ENCODE measurements at regions not wholly inside any gene's neighbourhood (a gene's known extent, or its start where the extent isn't known, plus 50 kb on each side); places are given as distances from the start of the nearest gene placed in this dataset.

GRCh38 chr6:66533921-66534404 lies 826.9 kb upstream of the EYS start:
- no peak overlapping the region for H3K4me2 ChIP-seq
- ATAC-seq (no peak), DNase-seq (ENCODE audit: low read depth in 1 of 2, low spot score in 1 of 2) (no peak), FAIRE-seq (no peak)
- CTCF ChIA-PET: no interaction called here
- no peak overlapping the region for H3K27ac ChIP-seq
- 9% methylated on average over 4 of the region's 4 CpGs for WGBS (ENCODE audit: missing lambda C conversion rate)
- no peaks in the 10 kb centered on the region for H3K9me3 ChIP-seq
- POLR2A ChIA-PET: no interaction called here
- TF ChIP-seq, protein P1, sequence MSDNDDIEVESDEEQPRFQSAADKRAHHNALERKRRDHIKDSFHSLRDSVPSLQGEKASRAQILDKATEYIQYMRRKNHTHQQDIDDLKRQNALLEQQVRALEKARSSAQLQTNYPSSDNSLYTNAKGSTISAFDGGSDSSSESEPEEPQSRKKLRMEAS (IDR thresholded peaks at IDR 0.05): no peak
- TF ChIP-seq HOXA7 (CRISPR knock-in tag; IDR thresholded peaks at IDR 0.05) (no peak), MAFK (IDR thresholded peaks at IDR 0.05; ENCODE audit: partially characterized antibody) (no peak), ZC3H11A (IDR thresholded peaks at IDR 0.05) (no peak), GATA3 (IDR thresholded peaks at IDR 0.05; ENCODE audit: borderline replicate concordance) (no peak), EHF (CRISPR knock-in tag; IDR thresholded peaks at IDR 0.05) (no peak), JUNB (IDR thresholded peaks at IDR 0.05) (no peak), CHD4 (IDR thresholded peaks at IDR 0.05; ENCODE audit: borderline replicate concordance) (no peak), ESRRA (IDR thresholded peaks at IDR 0.05; ENCODE audit: borderline replicate concordance, low read length) (no peak), FOXS1 (CRISPR knock-in tag; IDR thresholded peaks at IDR 0.05) (no peak), CHD2 (IDR thresholded peaks at IDR 0.05; ENCODE audit: low read length, partially characterized antibody) (no peak)
- TF ChIP-seq, protein P2, sequence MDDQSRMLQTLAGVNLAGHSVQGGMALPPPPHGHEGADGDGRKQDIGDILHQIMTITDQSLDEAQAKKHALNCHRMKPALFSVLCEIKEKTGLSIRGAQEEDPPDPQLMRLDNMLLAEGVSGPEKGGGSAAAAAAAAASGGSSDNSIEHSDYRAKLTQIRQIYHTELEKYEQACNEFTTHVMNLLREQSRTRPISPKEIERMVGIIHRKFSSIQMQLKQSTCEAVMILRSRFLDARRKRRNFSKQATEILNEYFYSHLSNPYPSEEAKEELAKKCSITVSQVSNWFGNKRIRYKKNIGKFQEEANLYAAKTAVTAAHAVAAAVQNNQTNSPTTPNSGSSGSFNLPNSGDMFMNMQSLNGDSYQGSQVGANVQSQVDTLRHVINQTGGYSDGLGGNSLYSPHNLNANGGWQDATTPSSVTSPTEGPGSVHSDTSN (IDR thresholded peaks at IDR 0.05): no peak
- TF ChIP-seq, protein P3, sequence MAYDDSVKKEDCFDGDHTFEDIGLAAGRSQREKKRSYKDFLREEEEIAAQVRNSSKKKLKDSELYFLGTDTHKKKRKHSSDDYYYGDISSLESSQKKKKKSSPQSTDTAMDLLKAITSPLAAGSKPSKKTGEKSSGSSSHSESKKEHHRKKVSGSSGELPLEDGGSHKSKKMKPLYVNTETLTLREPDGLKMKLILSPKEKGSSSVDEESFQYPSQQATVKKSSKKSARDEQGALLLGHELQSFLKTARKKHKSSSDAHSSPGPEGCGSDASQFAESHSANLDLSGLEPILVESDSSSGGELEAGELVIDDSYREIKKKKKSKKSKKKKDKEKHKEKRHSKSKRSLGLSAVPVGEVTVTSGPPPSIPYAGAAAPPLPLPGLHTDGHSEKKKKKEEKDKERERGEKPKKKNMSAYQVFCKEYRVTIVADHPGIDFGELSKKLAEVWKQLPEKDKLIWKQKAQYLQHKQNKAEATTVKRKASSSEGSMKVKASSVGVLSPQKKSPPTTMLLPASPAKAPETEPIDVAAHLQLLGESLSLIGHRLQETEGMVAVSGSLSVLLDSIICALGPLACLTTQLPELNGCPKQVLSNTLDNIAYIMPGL (CRISPR knock-in tag; IDR thresholded peaks at IDR 0.05; ENCODE audit: borderline replicate concordance): no peak
- H3K4me3 ChIP-seq: no peak overlapping the region
- no peaks in the 10 kb centered on the region for H3K4me1 ChIP-seq

GRCh38 chr6:66526061-66526460 lies 819.0 kb upstream of the EYS start:
- H3K27ac ChIP-seq: no peak overlapping the region
- ATAC-seq: no peak
- TF ChIP-seq, protein P1 (IDR thresholded peaks at IDR 0.05): no peak
- TF ChIP-seq EHMT2 (IDR thresholded peaks at IDR 0.05; ENCODE audit: low read depth) (no peak), JUN (IDR thresholded peaks at IDR 0.05) (no peak), KDM1A (IDR thresholded peaks at IDR 0.05; ENCODE audit: low read depth) (no peak), KDM5A (IDR thresholded peaks at IDR 0.05) (no peak), FOSB (CRISPR knock-in tag; IDR thresholded peaks at IDR 0.05) (no peak), E2F6 (IDR thresholded peaks at IDR 0.05; ENCODE audit: borderline replicate concordance, low read depth) (no peak), HDAC2 (IDR thresholded peaks at IDR 0.05) (no peak), TP53 (CRISPR knock-in tag; IDR thresholded peaks at IDR 0.05) (no peak), NR3C1 (IDR thresholded peaks at IDR 0.05) (no peak)
- TF ChIP-seq, protein P4, sequence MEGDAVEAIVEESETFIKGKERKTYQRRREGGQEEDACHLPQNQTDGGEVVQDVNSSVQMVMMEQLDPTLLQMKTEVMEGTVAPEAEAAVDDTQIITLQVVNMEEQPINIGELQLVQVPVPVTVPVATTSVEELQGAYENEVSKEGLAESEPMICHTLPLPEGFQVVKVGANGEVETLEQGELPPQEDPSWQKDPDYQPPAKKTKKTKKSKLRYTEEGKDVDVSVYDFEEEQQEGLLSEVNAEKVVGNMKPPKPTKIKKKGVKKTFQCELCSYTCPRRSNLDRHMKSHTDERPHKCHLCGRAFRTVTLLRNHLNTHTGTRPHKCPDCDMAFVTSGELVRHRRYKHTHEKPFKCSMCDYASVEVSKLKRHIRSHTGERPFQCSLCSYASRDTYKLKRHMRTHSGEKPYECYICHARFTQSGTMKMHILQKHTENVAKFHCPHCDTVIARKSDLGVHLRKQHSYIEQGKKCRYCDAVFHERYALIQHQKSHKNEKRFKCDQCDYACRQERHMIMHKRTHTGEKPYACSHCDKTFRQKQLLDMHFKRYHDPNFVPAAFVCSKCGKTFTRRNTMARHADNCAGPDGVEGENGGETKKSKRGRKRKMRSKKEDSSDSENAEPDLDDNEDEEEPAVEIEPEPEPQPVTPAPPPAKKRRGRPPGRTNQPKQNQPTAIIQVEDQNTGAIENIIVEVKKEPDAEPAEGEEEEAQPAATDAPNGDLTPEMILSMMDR (IDR thresholded peaks at IDR 0.05): no peak
- TF ChIP-seq, protein P2 (IDR thresholded peaks at IDR 0.05): no peak
- TF ChIP-seq, protein P5, sequence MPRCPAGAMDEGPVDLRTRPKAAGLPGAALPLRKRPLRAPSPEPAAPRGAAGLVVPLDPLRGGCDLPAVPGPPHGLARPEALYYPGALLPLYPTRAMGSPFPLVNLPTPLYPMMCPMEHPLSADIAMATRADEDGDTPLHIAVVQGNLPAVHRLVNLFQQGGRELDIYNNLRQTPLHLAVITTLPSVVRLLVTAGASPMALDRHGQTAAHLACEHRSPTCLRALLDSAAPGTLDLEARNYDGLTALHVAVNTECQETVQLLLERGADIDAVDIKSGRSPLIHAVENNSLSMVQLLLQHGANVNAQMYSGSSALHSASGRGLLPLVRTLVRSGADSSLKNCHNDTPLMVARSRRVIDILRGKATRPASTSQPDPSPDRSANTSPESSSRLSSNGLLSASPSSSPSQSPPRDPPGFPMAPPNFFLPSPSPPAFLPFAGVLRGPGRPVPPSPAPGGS (IDR thresholded peaks at IDR 0.05): no peak
- ChIA-PET POLR2A (no interaction called here), CTCF (no interaction called here)
- no peak overlapping the region for H3K4me3 ChIP-seq
- no peaks in the 10 kb centered on the region for H3K9me3 ChIP-seq
- no peaks in the 10 kb centered on the region for H3K4me1 ChIP-seq
- DNase-seq (ENCODE audit: low read depth in 1 of 2, low spot score in 1 of 2): no peak
- FAIRE-seq: no peak
- no peak overlapping the region for H3K4me2 ChIP-seq
- WGBS (ENCODE audit: missing lambda C conversion rate): 64% methylated on average over 3 of the region's 3 CpGs

Data from A549 (cell line).